Astrocyte of the cerebellum (primary cell): ENCODE measurements at regions not wholly inside any gene's neighbourhood (a gene's known extent, or its start where the extent isn't known, plus 50 kb on each side); places are given as distances from the start of the nearest gene placed in this dataset.

Experiments
- DNase-seq: peaks from one replicate; pipeline ENCODE4 v3.0.0-alpha.2; 2011; ENCODE audit warnings: low read depth
- H3K4me3 ChIP-seq: 2 replicates; pipeline ENCODE4 v1.5.1; 2011; ENCODE audit warnings: mild to moderate bottlenecking, low read depth, low read length, moderate library complexity
- in situ Hi-C: cut with HindIII; loops from 2 replicates; pipeline ENCODE4 v1.10.0; 2017; ENCODE audit warnings: low sequenced_read_pairs
- TF ChIP-seq, protein P1 (sequence below): IDR thresholded peaks from 2 replicates; pipeline ENCODE4 v1.5.1; 2012; ENCODE audit warnings: low read length, low read depth, moderate library complexity, mild to moderate bottlenecking; ENCODE audit errors: missing control alignments

DNA sequence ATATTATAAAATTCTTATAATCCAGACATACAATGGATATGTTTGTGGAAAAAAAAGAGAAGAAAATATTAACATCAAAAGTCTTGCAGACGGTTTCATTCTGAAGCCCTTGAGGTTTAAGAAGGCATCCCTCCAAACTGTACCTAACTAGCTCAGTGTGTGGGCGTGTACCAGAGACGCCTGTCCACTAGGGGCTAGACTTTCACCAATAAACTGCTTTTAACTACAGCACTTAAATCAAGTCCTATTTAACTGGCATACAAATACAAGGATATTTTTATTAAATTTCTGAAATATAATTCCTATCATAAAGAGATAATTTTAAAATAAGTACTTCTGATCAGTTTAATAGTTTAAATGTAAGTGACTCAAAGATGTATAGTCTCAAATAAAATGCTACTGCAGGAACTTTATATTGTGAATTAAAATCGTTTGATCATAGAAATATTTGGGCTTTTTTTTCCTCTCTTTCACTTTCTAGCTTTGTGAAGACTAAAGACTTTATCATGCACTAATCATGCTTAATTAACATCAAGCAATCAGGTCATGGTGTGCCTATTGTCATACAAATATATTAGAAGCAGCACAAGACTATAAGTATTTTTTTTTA lies 437.7 kb downstream of the SATB2 start:
- no peak overlapping the region for H3K4me3 ChIP-seq
- in situ Hi-C loops: no loop called here
- DNase-seq: peak; percentile 58
- TF ChIP-seq, protein P1, sequence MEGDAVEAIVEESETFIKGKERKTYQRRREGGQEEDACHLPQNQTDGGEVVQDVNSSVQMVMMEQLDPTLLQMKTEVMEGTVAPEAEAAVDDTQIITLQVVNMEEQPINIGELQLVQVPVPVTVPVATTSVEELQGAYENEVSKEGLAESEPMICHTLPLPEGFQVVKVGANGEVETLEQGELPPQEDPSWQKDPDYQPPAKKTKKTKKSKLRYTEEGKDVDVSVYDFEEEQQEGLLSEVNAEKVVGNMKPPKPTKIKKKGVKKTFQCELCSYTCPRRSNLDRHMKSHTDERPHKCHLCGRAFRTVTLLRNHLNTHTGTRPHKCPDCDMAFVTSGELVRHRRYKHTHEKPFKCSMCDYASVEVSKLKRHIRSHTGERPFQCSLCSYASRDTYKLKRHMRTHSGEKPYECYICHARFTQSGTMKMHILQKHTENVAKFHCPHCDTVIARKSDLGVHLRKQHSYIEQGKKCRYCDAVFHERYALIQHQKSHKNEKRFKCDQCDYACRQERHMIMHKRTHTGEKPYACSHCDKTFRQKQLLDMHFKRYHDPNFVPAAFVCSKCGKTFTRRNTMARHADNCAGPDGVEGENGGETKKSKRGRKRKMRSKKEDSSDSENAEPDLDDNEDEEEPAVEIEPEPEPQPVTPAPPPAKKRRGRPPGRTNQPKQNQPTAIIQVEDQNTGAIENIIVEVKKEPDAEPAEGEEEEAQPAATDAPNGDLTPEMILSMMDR: peak; percentile 87

DNA sequence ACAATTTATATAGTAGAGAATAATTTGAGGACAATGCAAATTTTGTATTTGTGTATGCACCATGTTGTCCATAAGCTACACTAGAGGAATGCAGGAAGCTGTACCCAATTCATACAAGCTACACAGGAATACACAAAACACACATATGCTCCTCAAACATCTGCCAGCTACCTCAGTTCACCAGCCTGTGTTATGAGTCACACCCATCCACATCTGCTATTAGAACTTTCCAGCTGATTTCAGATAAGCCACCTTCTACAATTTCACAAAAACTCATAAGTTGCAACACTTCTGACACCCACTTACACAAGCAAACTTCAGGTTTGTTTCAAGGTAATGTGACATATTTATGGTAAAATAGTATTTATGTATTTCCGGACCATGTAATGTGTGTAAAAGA lies 438.9 kb downstream of the SATB2 start:
- in situ Hi-C loops: no loop called here
- DNase-seq: no peak
- TF ChIP-seq, protein P1: no peak
- H3K4me3 ChIP-seq: no peak overlapping the region

DNA sequence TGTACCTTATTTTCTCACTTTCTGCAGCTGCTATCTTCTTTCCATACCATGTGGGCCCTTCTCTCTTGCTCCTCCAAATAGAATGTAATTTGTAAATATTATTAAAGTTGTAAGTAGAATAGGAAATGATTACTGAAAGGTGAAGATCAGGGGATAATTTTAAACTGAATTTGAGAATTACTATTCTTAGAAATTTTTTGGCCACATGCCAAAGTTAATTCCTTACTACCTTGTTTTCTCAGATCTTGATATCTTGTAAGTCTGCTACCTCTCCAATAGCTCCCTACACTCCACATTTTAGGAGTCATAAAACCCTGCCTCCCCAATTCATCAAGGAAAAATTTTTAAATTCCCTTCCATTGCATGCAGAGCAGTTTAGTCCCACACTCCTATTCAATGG lies 442.7 kb downstream of the SATB2 start:
- no peak overlapping the region for H3K4me3 ChIP-seq
- DNase-seq: no peak
- TF ChIP-seq, protein P1: no peak
- in situ Hi-C loops: no loop called here

DNA sequence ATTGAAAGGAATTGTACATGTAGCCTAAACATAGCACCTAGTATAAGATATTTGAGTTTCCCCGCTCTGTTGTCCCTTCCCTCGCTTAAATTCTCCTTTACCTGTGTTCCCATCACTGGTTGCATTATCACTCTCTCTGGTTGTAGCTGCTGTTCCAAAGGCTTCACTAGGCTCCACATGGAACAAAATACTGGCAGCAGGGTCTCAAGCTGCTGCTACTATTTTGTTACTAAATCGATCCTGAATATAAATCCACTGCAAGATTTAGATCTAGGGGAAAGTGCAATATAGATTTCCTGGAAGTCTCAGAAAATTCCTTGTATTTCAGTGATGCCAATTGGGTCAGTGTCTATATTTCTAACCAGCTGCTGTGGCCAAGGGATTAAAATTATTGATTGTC lies 443.5 kb downstream of the SATB2 start:
- TF ChIP-seq, protein P1: no peak
- no peak for DNase-seq
- no peak overlapping the region for H3K4me3 ChIP-seq
- in situ Hi-C loops: no loop called here

DNA sequence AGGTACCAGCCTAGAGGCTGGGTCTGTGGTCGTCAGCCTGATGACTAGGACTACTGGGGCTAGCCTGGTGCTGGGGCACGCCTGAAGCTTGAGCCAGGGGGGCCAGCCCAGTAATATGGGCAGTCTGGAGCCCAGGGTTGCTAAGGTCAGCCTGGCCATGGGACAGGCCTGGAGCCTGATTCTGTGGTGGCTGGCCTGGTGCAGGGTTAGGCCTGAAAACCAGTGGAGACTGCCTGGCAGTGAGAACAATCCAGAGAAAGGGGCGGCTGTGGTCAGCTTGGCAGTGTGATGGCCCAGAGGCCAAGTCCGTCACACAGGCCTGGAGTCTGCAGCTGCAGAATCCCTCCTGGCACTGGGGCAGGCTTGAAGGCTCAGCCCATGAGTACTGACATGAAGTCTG lies 445.8 kb downstream of the SATB2 start:
- TF ChIP-seq, protein P1: no peak
- no peak for DNase-seq
- no peak overlapping the region for H3K4me3 ChIP-seq
- in situ Hi-C loops: no loop called here

DNA sequence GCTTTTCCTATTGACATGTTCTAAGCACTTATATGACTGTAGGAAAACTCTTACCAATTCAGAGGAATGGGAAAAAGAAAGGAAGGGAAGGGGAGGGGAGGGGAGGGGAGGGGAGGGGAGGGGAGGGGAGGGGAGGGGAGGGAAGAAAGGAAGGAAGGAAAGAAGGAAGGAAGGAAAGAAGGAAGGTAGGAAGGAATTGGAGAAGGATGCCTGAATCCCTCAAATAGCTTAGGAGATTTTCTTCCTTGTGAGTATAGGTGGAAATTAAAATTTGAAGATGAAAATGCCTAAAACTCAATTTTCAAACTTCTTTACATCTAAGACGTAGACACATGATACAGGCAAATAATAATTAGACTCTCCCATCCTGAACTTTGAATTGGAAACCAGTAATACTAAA lies 463.1 kb downstream of the SATB2 start:
- no peak for DNase-seq
- in situ Hi-C loops: loop anchor here (5.0 kb wide), 1 partner anchor 72 kb away; no protein-coding TSS in a partner anchor
- H3K4me3 ChIP-seq: no peak overlapping the region
- TF ChIP-seq, protein P1: no peak
